ENCODE measurements at regions not wholly inside any gene's neighbourhood (a gene's known extent, or its start where the extent isn't known, plus 50 kb on each side); places are given as distances from the start of the nearest gene placed in this dataset.

DNA sequence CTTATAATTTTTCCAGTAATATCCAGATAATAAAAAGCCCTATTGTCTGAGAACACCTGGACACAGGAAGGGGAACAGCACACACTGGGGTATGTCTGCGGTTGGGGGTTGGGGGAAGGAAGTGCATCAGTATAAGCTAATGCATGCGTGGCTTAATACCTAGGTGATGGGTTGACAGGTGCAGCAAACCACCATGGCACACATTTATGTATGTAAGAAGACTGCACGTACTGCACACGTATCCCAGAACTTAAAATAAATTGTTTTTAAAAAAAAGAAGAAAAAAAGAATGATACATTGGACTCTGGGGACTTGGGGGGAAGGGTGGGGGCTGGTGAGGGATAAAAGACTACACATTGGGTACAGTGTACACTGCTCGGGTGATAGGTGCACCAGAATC is 144.9 kb upstream of the C1orf174 start:
- no peak for DNase-seq (ENCODE audit: low spot score)

DNA sequence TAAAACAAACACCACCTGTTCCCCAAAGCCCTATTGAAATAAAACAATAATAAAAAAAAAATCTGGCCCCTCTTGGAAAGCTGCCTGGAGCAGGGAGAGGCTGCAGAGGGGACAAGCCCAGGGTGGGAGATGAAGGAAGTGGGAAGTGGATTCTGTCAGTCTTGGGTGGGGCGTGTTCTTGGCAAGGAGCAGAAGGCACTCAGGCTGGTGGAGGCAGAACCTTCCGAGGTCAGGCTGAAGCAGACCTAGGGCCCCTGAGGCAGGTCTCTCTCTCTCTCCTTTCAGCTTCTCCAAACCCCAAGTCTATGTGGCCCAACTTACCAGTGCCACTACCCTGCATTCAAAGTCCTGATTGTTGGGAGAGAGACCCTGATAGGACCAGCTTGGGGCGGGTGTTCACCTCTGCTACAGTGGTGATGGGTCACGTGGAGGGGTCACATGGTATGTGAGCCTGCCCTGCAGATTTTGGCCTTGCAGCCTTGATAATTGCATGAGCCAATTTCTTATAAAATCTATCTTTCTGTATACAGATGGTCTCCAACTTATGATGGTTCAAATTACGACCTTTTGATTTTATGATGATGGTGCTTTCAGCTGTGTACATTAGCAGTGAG is 145.4 kb upstream of the C1orf174 start:
- DNase-seq (ENCODE audit: low spot score), result no peak

DNA sequence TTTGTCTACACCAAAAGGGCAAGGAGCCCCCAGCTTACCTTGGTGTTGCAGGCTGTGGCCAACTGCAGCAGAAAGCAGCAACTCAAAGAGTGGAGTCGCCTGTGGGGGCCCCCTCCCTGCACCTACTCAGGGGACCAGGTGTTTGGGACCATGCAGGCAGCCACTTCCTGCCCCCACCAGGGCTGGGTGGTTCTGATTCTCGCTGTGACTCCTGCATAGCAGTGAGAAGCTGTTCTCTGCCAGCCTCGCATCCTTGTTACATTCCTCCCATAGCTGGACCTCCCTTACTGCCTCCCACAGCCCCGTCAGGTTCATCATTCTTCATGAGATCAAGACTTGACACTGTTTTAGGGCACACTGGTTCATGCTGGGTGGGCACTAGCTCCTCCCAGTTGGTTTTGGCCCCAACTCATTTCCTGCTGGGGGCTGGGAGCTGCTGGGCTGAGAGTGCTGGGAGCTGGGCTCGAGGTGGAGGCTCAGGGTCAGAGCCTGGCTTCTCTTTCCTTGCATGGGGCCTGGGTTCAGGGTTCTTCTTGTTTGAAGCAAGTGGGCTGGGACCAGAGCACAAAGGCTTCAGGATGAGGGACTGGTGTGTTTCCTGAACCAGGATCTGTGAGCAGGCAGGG is 146.9 kb upstream of the C1orf174 start:
- peak; percentile 43 for DNase-seq (ENCODE audit: low spot score)

DNA sequence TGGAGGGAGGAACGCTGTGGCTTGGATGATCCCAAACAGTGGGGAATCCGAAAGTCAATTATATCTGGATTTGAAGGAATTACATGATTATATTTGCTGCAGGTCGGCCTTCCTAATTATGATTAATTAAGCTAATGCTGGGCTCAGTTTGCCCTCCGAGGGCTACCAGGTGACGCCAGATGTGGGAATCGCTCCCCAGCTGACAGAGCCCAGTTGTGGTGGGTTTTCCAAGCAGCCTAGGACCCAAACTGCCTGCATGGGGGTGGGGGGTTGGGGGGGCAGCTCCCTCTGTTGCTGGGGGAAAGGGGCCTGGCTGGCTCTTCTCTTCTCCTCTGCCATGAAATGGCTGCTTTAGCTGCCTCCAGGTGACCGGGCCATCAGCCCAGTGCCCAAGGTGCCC is 147.6 kb upstream of the C1orf174 start:
- DNase-seq (ENCODE audit: low spot score), result peak; percentile 71

DNA sequence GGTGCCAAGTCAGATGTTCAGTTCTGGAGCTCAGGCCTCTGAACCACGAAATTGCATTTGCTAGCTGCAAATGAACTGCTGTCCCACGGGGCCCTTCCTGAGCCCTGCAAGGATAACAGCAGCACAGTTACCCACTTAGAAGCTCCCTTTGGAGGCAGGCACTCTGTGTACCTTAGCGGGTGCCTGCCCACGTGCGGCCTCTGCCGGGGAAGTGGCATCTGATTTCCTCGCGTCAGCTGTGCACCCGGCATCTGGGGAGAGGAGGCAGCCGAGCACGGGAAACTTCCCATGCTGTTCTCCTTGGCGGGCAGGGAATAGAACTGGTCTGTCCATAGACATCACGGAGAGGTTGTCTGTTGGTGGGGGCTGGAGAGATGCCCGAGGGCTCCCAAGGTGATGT is 148.0 kb upstream of the C1orf174 start:
- DNase-seq (ENCODE audit: low spot score), result peak; percentile 87

DNA sequence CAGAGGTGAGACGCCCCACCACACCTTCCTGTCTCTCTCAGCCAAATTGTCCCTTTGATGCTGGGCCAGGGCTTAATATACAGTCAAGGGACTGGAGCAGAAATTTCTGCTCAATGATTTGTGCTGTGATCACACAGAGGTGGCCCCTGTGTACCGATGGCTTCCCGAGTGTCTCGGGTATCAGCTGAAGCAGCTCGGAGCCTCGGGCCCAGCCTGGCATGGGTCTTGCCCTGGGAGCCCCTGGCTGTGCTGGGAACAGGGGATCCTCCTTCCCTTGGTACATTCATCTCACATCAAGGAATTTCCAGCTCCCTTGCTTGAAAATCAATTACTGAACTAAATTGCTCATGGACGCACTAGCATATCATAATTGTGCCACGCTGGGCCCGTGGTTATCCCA is 148.8 kb upstream of the C1orf174 start:
- DNase-seq (ENCODE audit: low spot score), result no peak

DNA sequence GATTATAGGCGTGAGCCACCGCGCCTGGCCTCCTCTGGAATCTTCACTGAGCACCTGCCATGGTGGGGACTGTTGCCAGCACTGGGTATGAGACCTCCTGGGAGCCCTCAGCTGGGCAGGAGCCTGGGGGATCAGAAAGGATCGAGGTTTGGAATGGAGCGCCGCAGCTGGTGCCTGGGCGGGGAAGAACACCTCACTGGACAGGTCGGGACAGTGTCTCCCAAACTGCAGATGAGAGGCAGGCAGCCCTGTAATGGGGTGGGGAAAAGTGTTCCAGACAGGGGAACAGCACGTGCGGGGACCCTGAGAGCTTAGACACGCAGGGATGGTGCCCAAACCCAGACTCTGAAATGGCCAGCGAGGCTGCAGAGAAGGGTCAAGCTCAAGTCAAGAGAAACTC is 150.9 kb upstream of the C1orf174 start:
- DNase-seq (ENCODE audit: low spot score), result peak; percentile 76

DNA sequence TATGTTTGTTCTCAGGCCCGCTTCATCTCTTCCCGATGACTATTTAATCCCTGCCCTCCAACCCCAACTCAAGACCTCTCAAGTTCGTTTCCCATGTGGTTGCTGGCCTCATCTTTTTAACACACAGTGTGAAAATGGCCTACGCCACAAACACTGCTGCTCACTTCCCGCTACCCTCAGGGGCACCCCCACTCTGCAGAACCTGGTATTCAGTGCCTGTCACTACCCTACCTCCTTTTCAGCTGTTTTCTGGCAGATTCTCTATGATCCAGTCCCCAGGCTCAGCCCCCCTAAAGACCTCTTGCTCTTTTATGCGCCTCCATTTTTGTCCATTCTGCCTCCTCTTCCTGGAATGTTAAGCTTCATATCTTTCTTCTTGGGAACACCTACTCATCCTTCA is 152.6 kb upstream of the C1orf174 start:
- DNase-seq (ENCODE audit: low spot score), result no peak

DNA sequence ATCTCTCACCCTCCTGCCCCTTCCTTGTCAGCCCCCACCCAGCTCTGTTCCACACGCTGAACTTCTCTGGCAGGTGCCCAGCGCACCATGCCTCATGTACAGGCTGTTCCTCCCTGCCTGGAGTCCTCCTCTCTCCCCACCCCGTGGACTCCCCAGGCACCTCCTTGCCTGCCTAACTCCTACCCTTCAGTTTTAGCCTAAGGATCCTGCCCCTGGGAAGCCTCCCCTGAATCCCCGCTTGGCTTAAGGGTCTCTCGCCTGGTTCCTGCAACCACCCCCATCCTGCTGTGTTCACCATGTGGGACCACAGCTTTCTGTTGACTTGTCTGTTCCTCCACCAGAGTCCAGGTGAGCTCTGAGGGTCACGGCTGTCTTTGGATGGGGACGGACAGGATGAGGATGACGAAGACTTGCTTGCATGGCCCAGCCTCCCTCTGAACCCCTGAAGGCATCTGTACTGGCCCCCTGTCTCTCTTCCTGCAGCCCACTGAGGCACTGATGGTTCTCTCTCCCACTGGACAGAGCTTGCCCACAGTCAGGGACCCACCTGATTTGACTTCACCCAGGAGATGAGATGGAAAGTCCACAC is 153.2 kb upstream of the C1orf174 start:
- DNase-seq (ENCODE audit: low spot score), result peak; percentile 75

DNA sequence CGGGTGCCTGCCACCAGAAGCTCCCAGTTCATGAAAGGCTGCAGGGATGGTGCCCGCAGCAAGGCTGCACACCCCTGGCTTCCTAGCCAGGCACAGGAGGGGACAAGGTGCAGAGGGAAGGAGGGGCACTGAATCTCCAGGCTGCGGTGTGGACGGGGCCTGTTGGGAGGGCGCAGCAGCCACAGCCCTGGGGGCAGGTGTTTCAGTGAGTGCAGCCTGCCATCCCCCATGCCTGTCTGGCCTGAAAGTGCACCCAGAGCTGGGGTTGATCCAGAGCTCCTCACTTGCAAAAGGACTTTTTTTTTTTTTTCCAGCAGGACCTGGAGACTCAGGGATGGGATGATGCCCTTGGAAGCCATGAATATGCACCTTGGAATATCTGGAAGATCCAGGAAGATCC is 153.7 kb upstream of the C1orf174 start:
- no peak for DNase-seq (ENCODE audit: low spot score)

DNA sequence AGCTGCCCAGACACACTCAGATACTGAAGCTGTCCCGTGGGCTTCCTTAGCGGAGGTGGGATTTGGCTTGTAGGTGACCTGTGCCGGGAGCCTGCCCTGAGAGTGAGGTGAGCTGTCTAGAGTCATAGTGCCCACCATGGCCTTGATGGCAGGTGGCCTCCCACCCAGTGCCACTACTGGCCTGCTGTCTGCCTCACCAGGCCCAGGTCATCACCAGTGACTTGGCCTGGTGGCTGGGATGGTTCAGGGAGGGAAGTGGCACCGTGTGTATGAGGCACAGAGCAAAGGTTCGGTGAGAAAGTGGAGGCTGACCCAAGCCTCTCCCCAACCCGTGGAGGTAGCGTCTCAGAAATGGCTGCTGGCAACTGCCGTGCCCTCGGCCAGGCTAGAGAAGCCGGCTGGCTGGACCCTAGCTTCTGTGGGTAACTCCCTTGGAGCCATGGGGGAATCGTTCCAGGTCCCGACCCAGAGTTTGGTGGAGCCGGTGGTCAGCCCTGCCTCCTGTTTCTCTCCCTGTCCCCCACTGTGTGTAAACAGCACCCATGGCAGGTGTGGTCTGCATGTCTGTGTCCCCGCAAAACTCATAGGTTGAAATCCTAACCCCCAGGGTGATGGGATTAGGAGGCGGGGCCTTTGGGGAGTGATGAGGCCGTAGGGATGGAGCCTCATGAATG is 155.4 kb upstream of the C1orf174 start:
- DNase-seq (ENCODE audit: low spot score), result peak; percentile 84

DNA sequence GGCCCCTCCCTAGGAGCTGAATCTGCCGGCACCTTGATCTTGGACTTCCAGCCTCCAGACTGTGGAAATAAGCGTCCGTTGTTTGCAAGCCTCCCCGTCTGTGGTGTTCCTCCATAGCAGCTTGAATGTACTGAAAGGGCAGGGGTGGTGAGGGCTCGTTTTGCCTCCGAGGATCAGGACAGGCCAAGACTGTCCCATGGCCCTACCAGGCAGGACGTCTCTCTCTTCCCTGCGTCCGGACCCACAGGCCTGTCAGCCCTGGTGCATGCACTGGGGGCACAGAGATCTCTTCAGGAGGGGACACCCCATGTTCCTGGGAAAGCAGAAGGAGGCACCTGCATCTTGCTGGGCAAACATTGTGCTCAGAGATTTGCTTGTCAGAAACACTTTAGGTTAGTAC is 156.3 kb upstream of the C1orf174 start:
- peak; percentile 51 for DNase-seq (ENCODE audit: low spot score)

DNA sequence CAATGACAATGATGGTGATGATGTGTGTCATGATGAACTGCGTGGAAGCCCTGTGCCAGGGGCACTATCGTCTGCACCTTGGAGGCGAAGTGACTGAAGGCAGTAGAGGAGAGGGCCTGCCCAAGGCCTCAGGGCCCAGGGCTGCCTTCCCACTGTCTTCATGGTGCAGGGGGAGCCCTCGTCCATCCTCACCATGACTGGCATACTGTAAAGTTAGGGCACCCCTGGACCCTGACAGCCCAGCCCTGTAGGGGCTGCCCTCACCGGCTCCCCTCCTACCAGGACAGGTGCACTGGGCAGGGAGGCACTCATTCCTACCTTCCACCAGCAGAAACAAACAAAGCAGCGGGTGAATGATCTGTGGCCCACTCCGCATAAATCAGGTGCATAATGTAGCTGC is 156.9 kb upstream of the C1orf174 start:
- peak; percentile 64 for DNase-seq (ENCODE audit: low spot score)

DNA sequence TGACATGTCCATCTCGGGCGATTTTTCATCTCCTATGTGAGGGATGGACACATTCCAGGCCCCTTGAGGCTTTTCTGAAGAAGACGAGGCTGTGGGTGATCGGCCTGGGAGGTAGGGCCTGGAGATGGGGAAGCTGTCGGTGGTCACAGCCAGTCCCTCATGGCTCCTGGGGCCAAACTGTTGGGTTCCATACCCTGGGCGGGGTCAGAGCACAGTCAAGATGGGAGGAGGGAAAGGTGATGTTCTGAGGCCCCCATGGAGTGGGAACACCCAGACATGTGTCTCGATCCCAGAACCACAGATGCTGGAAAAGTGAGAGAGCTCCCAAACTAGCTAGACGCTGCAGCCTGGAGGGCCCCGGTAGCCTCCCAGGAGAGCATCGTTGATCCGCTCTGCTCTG is 157.5 kb upstream of the C1orf174 start:
- DNase-seq (ENCODE audit: low spot score), result peak; percentile 68

DNA sequence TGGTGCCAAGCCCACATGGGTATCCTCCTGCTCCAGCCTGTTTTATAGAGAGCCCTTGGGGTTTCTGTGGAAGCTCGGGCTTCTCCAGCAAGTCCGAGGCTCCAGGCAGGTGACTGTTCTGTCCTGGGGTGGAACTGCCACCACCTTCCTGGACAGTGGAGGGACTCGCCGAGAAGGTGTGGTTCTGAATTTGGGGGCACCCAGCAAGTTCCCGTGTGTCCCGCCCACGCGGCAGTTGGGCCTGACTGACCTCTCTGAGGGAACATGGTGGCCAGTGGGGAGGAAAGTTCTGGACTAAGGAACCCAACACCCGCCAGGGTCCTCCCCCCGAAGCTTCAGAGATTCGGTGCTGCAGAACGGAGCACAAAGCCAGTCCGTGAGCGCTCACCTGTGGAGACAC is 158.1 kb upstream of the C1orf174 start:
- DNase-seq (ENCODE audit: low spot score), result no peak

DNA sequence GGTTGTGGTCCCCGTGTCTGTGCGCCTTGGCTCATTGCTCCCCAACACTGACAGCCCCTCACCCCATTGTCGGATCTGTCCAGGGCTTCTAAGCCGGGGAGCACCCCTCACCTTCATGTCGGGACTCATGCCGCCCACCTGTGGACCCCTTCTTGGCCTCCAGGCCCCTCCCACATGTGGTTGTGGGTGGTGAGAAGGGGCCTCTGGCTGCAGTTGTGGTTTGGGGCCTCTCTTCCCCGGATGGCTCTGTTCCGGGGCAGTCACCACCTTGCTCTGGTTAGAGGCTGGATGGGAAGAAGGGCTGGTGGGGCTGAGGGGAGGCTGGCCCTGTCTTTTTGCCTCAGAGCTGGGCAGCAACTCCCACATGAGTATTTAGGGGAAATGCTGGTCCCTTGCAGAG is 158.6 kb upstream of the C1orf174 start:
- DNase-seq (ENCODE audit: low spot score), result peak; percentile 60

DNA sequence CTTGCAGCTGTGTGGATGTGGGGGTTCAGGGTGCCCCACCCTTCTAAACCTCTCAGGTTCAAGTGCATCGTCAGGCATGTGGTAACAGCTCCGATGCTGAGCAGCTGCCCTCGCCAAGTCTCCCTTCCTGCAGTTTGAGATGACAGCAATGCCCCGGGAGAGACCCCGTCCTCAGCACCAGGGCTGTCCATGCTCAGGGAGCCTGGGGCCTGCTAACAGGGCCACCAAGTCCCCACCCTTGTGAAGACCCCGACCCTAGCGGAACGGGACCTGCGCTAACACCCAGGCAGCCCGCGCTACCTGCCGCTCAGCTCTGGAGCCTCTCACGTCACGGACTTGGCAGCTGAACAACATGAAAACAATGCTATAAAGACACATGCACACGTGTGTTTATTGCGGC is 159.2 kb upstream of the C1orf174 start:
- DNase-seq (ENCODE audit: low spot score), result no peak

DNA sequence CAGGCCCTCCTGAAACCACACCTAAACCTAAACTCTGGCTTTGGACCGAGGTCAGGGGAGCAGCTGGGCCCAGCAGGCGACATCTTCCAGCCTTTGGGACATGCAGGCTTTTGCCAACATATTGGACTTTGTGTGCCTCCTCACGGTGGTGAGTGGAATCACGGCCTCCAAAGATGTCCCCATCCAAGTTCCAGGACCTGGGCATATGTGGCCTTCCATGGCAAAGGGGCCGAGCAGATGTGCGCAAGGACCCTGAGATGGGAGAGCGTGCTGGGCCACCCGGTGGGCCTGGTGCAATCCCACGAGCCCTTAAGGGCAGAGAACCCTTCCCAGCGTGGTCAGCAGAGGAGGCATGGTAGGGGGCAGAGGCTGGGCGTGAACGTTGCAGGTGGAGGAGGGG is 160.8 kb upstream of the C1orf174 start:
- no peak for DNase-seq (ENCODE audit: low spot score)

DNA sequence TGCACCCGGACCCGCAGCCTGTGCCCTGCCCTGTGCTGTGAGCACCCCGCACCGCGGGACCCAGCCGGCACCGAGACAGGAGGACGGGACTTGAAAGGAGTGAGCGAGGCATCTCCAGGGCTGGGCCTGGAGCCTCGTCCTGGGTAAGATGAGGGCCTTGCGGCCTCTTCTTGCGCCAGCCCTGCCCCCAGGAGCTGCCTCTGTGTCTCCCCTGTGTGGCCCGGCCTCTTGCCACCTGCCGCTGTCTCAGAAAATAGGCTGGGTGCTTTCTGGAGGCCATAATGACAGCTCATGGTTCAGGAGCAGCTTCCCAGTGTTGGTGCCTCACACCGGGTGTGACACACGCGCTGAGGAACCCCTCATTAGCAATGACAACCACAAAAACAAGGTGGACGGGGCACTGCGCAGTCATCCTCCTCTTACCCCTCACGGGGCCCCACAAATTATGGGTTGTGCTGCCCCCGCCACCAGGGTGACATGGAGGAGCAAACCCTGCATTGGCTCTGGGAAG is 161.5 kb upstream of the C1orf174 start:
- peak; percentile 62 for DNase-seq (ENCODE audit: low spot score)

DNA sequence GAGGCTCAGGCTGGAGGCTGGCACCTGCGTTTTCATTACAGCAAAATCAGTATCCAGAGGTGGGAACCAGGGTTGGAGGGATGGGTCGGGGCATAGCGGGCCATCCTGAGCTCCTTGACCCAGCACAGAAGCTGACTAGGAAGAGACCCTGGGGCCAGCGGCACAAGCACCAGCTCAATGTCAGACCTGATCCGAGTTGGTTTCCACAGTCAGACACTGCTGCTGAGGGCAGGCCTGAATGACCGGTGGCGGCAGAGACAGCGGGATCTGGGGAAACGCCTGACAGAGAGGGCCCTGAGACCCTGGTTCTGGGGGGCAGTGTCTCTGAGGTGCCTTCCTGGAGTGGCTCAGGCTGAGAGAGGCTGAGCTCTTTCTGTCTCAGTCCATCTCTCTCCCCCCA is 162.0 kb upstream of the C1orf174 start:
- DNase-seq (ENCODE audit: low spot score), result peak; percentile 76

DNA sequence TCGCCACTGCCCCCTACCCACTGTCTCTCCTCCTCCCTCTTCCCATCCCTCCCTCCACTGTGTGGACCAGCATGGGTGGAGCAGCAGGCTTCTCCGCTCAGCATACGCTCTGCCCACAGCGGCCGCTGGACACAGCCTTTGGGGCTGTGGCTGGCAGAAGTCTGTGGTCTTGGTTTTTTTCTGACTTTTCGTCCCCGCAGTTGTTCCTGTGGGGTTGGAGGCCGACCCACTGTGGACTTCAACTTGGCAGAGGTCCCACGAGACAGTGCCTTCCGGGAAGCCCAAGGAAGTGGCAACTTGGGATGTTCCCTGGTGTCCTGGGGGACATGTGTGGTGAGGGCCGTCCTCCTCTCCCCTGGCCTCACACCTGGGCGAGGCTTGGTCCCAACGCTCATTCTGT is 162.5 kb upstream of the C1orf174 start:
- no peak for DNase-seq (ENCODE audit: low spot score)

DNA sequence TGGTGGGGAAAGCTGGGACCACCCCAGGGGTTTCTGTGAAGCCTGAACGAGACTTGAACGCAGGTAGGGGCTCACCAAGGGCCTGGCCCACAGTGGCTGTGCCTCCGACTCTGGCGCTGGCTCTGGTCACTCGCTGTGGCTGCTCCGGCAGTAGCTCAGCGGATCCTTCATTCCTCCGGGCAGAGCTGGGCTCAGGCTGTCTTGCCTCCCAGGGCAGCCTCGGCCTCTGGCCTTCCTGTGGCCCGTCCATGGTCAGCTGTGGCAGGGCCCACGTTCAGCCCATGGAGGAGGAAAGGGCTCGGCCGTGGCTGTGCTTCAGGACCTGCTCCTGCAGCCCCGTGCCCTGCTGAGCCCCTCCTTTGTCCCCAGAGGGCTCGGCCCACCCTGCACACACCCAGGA is 162.9 kb upstream of the C1orf174 start:
- DNase-seq (ENCODE audit: low spot score), result peak; percentile 89

Data from mesenteric fat pad (tissue), 1 donor.